SK-N-SH treated with all-trans-retinoic acid at 6 μM for 48 hours (cell line): ENCODE measurements at regions not wholly inside any gene's neighbourhood (a gene's known extent, or its start where the extent isn't known, plus 50 kb on each side); places are given as distances from the start of the nearest gene placed in this dataset.

Source experiments
- ATAC-seq: fragments of 200-7000 bp; cut with Tn5 transposase; 3 replicates; pipeline ENCODE4 v1.9.1; 2020; ENCODE audit warnings: mild to moderate bottlenecking, moderate library complexity
- BACH2 ChIP-seq: fragments of 250-450 bp; sonication (Bioruptor Pico); IDR thresholded peaks from 2 replicates; pipeline ENCODE4 v1.9.0; 2021; ENCODE audit warnings: mild to moderate bottlenecking, borderline replicate concordance
- GLIS3 ChIP-seq: fragments of 250-450 bp; sonication (Bioruptor Pico); IDR thresholded peaks from 2 replicates; pipeline ENCODE4 v1.5.0; 2020; ENCODE audit warnings: mild to moderate bottlenecking, moderate library complexity
- OSR1 ChIP-seq: fragments of 250-450 bp; sonication (Bioruptor Pico); IDR thresholded peaks from 2 replicates; pipeline ENCODE4 v1.8.0; 2022; ENCODE audit warnings: moderate library complexity, mild to moderate bottlenecking, inconsistent platforms
- PPARA ChIP-seq: fragments of 250-450 bp; sonication (Bioruptor Pico); IDR thresholded peaks from 2 replicates; pipeline ENCODE4 v1.5.0; 2020; ENCODE audit warnings: mild to moderate bottlenecking, borderline replicate concordance
- RARB ChIP-seq: fragments of 250-450 bp; sonication (Bioruptor Pico); IDR thresholded peaks from 2 replicates; pipeline ENCODE4 v1.8.0; 2021; ENCODE audit warnings: mild to moderate bottlenecking, moderate library complexity
- SNAI2 ChIP-seq: fragments of 250-450 bp; sonication (Bioruptor Pico); IDR thresholded peaks from 2 replicates; pipeline ENCODE4 v1.5.0; 2020; ENCODE audit warnings: mild to moderate bottlenecking, moderate library complexity
- TCF4 ChIP-seq: fragments of 250-450 bp; sonication (Bioruptor Pico); IDR thresholded peaks from 2 replicates; pipeline ENCODE4 v1.8.0; 2021; ENCODE audit warnings: mild to moderate bottlenecking, moderate library complexity, borderline replicate concordance
- TOX ChIP-seq: fragments of 250-450 bp; sonication (Bioruptor Pico); IDR thresholded peaks from 2 replicates; pipeline ENCODE4 v1.8.0; 2021; ENCODE audit warnings: mild to moderate bottlenecking, moderate library complexity, borderline replicate concordance
- ZC3H10 ChIP-seq: fragments of 250-450 bp; sonication (Bioruptor Pico); IDR thresholded peaks from 2 replicates; pipeline ENCODE4 v1.5.1; 2021; ENCODE audit warnings: mild to moderate bottlenecking, moderate library complexity
- ZFP3 ChIP-seq: fragments of 250-450 bp; sonication (Bioruptor Pico); IDR thresholded peaks from 2 replicates; pipeline ENCODE4 v1.5.0; 2020; ENCODE audit warnings: mild to moderate bottlenecking, moderate library complexity
- ZFP30 ChIP-seq: fragments of 450-650 bp; formaldehyde crosslinking; IDR thresholded peaks from 2 replicates; pipeline ENCODE4 v1.5.0; 2022; ENCODE audit warnings: mild to moderate bottlenecking, moderate library complexity
- ZNF565 ChIP-seq: fragments of 450-650 bp; formaldehyde crosslinking; conservative IDR thresholded peaks from 2 replicates; pipeline ENCODE4 v1.5.0; 2020; ENCODE audit warnings: low read depth, mild to moderate bottlenecking, moderate library complexity
- ZNF70 ChIP-seq: fragments of 450-650 bp; formaldehyde crosslinking; IDR thresholded peaks from 2 replicates; pipeline ENCODE4 v1.5.0; 2020; ENCODE audit warnings: mild to moderate bottlenecking, moderate library complexity
- ZNF8 ChIP-seq: fragments of 450-650 bp; formaldehyde crosslinking; IDR thresholded peaks from 2 replicates; pipeline ENCODE4 v1.5.0; 2020; ENCODE audit warnings: mild to moderate bottlenecking, moderate library complexity
- TF ChIP-seq, protein P1 (sequence below): fragments of 250-450 bp; sonication (Bioruptor Pico); IDR thresholded peaks from 2 replicates; pipeline ENCODE4 v1.8.0; 2021; ENCODE audit warnings: low read depth, mild to moderate bottlenecking, moderate library complexity, borderline replicate concordance
- TF ChIP-seq, protein P2 (sequence below): fragments of 250-450 bp; sonication (Bioruptor Pico); IDR thresholded peaks from 2 replicates; pipeline ENCODE4 v1.8.0; 2020; ENCODE audit warnings: mild to moderate bottlenecking, moderate library complexity, borderline replicate concordance
- TF ChIP-seq, protein P3 (sequence below): fragments of 250-450 bp; sonication (Bioruptor Pico); IDR thresholded peaks from 2 replicates; pipeline ENCODE4 v1.5.1; 2020; ENCODE audit warnings: low read depth, mild to moderate bottlenecking, moderate library complexity
- TF ChIP-seq, protein P4 (sequence below): fragments of 250-450 bp; sonication (Bioruptor Pico); IDR thresholded peaks from 2 replicates; pipeline ENCODE4 v1.5.1; 2021; ENCODE audit warnings: mild to moderate bottlenecking, moderate library complexity
- TF ChIP-seq, protein P5 (sequence below): fragments of 250-450 bp; sonication (Bioruptor Pico); IDR thresholded peaks from 2 replicates; pipeline ENCODE4 v1.5.0; 2020; ENCODE audit warnings: mild to moderate bottlenecking, moderate library complexity

DNA sequence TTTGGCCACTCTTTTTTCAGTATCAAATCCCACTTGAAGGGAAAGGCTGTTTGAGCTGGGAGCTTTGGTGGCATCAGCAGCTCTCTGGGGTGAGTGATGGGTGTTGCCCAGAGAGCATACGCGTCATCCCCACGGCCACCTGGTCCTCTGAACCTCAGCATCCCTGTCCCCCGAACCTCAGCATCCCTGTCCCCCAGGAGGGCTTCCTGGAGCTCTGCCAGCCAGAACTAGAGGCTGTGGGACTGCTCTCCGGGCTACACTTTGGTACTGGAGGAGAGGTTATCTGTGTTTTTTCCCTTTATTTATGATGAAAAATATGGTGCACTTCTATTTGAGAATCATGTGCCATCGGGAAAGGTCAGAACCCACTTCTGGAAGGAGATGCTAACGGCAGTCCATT, 131.5 kb upstream of the RTL1 start:
- no peak for ATAC-seq
- TF ChIP-seq ZNF70 (CRISPR knock-in tag), result no peak
- TF ChIP-seq OSR1 (CRISPR knock-in tag), result no peak
- TF ChIP-seq, protein P1, sequence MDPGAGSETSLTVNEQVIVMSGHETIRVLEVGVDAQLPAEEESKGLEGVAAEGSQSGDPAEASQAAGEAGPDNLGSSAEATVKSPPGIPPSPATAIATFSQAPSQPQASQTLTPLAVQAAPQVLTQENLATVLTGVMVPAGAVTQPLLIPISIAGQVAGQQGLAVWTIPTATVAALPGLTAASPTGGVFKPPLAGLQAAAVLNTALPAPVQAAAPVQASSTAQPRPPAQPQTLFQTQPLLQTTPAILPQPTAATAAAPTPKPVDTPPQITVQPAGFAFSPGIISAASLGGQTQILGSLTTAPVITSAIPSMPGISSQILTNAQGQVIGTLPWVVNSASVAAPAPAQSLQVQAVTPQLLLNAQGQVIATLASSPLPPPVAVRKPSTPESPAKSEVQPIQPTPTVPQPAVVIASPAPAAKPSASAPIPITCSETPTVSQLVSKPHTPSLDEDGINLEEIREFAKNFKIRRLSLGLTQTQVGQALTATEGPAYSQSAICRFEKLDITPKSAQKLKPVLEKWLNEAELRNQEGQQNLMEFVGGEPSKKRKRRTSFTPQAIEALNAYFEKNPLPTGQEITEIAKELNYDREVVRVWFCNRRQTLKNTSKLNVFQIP (CRISPR knock-in tag), result no peak
- TF ChIP-seq RARB (CRISPR knock-in tag), result no peak
- TF ChIP-seq, protein P2, sequence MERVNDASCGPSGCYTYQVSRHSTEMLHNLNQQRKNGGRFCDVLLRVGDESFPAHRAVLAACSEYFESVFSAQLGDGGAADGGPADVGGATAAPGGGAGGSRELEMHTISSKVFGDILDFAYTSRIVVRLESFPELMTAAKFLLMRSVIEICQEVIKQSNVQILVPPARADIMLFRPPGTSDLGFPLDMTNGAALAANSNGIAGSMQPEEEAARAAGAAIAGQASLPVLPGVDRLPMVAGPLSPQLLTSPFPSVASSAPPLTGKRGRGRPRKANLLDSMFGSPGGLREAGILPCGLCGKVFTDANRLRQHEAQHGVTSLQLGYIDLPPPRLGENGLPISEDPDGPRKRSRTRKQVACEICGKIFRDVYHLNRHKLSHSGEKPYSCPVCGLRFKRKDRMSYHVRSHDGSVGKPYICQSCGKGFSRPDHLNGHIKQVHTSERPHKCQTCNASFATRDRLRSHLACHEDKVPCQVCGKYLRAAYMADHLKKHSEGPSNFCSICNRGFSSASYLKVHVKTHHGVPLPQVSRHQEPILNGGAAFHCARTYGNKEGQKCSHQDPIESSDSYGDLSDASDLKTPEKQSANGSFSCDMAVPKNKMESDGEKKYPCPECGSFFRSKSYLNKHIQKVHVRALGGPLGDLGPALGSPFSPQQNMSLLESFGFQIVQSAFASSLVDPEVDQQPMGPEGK (CRISPR knock-in tag), result no peak
- TF ChIP-seq ZC3H10 (CRISPR knock-in tag), result no peak
- TF ChIP-seq ZNF8 (CRISPR knock-in tag), result no peak
- TF ChIP-seq, protein P3, sequence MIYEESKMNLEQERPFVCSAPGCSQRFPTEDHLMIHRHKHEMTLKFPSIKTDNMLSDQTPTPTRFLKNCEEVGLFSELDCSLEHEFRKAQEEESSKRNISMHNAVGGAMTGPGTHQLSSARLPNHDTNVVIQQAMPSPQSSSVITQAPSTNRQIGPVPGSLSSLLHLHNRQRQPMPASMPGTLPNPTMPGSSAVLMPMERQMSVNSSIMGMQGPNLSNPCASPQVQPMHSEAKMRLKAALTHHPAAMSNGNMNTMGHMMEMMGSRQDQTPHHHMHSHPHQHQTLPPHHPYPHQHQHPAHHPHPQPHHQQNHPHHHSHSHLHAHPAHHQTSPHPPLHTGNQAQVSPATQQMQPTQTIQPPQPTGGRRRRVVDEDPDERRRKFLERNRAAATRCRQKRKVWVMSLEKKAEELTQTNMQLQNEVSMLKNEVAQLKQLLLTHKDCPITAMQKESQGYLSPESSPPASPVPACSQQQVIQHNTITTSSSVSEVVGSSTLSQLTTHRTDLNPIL (CRISPR knock-in tag), result no peak
- TF ChIP-seq ZNF565 (CRISPR knock-in tag), result no peak
- no peak for TF ChIP-seq TOX (CRISPR knock-in tag)
- no peak for TF ChIP-seq ZFP30 (CRISPR knock-in tag)
- no peak for TF ChIP-seq ZFP3
- no peak for TF ChIP-seq SNAI2 (CRISPR knock-in tag)
- TF ChIP-seq, protein P4, sequence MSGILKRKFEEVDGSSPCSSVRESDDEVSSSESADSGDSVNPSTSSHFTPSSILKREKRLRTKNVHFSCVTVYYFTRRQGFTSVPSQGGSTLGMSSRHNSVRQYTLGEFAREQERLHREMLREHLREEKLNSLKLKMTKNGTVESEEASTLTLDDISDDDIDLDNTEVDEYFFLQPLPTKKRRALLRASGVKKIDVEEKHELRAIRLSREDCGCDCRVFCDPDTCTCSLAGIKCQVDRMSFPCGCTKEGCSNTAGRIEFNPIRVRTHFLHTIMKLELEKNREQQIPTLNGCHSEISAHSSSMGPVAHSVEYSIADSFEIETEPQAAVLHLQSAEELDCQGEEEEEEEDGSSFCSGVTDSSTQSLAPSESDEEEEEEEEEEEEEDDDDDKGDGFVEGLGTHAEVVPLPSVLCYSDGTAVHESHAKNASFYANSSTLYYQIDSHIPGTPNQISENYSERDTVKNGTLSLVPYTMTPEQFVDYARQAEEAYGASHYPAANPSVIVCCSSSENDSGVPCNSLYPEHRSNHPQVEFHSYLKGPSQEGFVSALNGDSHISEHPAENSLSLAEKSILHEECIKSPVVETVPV (CRISPR knock-in tag), result no peak
- TF ChIP-seq, all 23 proteins: peak for 0

DNA sequence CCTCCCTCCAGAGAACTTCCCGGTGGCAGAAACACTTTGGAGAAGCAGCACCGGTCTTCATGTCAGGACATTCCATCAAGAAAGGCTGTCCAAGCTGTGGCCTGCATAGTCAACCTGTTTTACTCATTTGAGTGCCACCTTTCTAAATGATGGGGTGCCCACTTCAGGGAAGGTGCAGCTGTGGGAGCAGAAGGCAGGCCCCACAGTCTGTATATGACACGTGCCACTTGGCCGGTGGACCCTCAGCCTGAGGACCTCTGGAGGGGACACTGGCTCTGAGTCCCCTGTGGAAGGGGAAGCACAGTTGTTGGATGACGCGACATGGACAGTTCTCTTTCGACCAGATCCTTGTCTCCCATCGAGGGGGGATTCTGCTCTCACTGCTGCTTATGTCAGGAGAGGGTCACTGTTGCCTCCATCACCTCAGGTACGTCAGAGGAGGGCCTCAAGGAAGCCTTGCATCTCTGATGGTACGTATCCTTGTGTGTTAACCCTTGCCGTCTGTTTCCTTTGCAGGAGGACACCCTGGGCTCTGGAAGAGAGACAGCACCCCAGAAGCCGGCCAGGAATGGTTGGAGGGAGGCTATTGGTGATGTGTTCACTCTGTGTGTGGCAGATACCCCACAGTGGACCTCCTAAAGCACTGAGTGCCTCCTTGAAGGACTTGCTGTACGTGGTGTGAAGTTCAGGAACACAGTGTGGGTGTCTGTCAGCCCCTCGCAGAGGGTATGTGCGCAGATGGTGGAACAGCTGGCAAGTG, 132.1 kb upstream of the RTL1 start:
- TF ChIP-seq ZNF8 (CRISPR knock-in tag) (no peak), GLIS3 (no peak), ZC3H10 (CRISPR knock-in tag) (no peak), ZFP3 (no peak), RARB (CRISPR knock-in tag) (no peak), PPARA (CRISPR knock-in tag) (no peak), BACH2 (CRISPR knock-in tag) (no peak), TCF4 (CRISPR knock-in tag) (no peak), ZNF565 (CRISPR knock-in tag) (no peak), SNAI2 (CRISPR knock-in tag) (no peak)
- TF ChIP-seq, protein P1 (CRISPR knock-in tag), result no peak
- TF ChIP-seq, protein P5, sequence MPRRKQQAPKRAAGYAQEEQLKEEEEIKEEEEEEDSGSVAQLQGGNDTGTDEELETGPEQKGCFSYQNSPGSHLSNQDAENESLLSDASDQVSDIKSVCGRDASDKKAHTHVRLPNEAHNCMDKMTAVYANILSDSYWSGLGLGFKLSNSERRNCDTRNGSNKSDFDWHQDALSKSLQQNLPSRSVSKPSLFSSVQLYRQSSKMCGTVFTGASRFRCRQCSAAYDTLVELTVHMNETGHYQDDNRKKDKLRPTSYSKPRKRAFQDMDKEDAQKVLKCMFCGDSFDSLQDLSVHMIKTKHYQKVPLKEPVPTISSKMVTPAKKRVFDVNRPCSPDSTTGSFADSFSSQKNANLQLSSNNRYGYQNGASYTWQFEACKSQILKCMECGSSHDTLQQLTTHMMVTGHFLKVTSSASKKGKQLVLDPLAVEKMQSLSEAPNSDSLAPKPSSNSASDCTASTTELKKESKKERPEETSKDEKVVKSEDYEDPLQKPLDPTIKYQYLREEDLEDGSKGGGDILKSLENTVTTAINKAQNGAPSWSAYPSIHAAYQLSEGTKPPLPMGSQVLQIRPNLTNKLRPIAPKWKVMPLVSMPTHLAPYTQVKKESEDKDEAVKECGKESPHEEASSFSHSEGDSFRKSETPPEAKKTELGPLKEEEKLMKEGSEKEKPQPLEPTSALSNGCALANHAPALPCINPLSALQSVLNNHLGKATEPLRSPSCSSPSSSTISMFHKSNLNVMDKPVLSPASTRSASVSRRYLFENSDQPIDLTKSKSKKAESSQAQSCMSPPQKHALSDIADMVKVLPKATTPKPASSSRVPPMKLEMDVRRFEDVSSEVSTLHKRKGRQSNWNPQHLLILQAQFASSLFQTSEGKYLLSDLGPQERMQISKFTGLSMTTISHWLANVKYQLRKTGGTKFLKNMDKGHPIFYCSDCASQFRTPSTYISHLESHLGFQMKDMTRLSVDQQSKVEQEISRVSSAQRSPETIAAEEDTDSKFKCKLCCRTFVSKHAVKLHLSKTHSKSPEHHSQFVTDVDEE (CRISPR knock-in tag), result no peak
- TF ChIP-seq, protein P3 (CRISPR knock-in tag), result no peak
- TF ChIP-seq, protein P2 (CRISPR knock-in tag), result no peak
- TF ChIP-seq, protein P4 (CRISPR knock-in tag), result no peak
- no peak for ATAC-seq
